GM21717 (cell line): ENCODE measurements at regions not wholly inside any gene's neighbourhood (a gene's known extent, or its start where the extent isn't known, plus 50 kb on each side); places are given as distances from the start of the nearest gene placed in this dataset.
A peak's percentile ranks its signal among the peaks of the same experiment; 100 is the strongest.

Source experiments
- ATAC-seq: cut with Tn5 transposase; IDR thresholded peaks from one replicate; pipeline ENCODE4 v1.9.1; 2021; ENCODE audit warnings: mild to moderate bottlenecking, moderate library complexity; ENCODE audit not compliant: unreplicated experiment

DNA sequence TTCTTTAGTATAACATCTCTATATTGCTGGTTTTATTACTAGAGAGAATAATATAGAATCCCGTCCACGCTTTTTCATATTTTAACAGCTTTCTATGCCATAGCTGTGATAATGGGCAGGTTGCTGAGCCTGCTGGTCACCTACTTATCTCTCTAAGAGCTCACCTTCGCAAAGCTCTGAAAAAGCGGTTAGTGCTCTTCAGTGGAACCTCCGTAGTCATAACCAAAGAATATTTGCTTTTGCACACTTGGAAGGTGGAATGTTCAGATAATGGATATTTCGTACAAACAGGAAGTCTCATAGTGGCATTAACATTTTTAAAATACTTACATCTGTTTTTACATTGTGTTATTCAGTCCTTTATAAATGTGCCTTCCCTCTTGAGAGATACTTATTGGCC lies 388.9 kb upstream of the ANO3 start:
- ATAC-seq, result no peak

DNA sequence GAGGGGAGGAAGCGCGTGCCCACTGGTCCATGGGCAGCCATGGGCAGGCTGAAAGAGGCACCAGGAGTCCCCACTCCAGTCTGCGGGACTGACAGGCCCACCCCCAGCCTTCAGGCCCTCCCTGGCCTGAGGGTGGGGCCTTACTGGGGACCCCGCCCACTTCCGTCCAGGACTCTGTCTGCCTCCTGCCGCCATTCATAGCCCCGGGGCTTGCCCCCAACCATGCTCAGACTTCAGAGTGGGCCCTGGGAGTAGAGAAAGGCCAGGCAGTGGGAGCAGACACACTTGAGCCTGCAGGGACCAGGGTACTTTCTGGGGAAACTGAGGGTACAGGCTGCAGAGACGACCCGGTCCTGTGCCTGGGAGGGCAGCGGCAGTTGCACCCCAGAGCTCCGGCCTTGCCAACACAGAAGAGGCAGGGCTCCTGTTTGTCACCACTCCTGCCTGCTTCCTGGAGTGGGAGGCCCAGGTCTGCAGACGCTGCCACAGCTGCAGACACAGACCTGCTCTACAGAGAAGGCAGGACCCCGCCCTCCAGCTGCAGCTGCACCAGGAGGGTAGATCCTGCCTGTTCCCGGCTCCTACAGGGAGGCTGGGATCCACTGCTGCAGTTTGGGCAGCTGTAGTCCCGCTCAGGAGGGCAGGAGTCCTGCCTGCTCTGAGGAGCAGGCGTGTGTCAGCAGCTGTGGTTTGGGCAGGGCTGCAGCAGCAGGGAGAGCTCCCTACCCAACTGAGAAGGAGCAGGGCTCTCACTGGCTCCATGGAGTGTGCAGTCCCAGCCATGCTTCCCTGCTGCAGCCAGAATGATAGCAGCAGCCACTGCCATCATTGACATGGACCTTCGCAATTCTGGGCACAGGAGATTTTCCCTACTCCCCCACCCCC lies 387.9 kb upstream of the ANO3 start:
- ATAC-seq, result no peak

DNA sequence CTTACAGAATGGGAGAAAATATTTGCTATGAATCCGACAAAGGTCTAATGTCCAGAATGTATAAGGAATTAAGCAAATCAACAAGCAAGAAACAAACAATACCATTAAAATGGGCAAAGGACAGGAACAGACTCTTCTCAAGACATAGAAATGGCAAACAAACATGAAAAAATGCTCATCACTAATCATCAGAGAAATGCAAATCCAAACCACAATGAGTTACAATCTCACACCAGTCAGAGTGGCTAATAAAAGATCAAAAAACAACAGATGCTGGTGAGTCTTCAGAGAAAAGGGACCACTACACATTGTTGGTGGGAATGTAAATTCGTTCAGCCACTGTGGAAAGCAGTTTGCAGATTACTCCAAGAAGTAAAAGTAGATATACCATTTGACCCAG lies 382.0 kb upstream of the ANO3 start:
- peak; percentile 49 for ATAC-seq

DNA sequence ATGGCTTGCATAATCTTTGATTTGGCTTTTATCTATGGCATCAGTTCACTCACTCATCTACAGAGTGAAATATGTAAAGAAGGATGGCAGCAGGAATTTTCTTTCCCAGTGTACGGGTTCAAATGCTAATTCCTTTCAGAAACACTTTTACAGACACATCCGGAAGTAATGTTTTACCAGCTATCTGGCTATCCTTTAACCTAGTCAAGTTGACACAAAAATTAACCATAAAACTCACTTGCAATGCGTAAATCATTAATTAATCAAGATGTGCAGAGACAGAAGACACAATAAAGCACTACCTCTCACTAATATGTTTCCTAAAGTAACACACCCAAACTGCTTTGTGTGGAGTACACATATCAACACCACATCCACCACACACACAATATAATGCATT lies 378.9 kb upstream of the ANO3 start:
- ATAC-seq, result no peak

DNA sequence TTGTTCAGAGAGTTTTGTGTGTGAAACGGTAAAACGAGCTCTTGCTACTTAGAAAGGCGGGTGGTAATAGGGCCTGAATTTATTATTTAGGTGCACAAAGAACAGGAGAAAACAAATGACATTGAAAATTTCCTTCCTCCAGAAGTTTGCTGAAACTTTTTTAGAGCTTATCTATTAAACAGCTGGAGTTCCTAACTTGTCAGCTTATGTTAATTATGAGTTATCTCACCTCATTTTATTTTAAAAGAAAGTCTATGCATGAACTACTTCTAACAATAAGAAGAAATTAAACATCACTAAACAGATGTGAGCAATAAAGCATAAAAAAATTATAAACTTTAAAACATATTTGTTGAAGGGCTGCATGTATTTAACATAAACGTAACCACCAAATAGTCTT lies 373.9 kb upstream of the ANO3 start:
- ATAC-seq, result no peak

DNA sequence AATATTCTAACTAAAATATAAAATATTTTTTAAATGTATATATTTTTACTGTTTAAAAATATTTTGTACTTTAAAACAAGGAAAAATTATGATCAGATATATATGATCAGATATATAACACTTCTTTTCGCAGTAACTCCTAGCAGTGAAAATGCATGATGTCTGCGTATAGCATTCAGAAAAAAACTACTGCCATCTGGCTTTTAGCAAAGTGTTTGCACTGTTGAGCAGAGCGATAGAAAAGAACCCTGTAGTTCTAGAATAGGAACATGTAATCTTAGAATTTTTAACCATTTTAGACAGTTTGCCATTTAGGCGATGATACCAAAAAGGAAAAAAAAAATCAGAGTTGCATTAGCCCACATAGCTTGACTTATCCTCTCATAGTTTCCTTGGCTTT lies 370.4 kb upstream of the ANO3 start:
- no peak for ATAC-seq

DNA sequence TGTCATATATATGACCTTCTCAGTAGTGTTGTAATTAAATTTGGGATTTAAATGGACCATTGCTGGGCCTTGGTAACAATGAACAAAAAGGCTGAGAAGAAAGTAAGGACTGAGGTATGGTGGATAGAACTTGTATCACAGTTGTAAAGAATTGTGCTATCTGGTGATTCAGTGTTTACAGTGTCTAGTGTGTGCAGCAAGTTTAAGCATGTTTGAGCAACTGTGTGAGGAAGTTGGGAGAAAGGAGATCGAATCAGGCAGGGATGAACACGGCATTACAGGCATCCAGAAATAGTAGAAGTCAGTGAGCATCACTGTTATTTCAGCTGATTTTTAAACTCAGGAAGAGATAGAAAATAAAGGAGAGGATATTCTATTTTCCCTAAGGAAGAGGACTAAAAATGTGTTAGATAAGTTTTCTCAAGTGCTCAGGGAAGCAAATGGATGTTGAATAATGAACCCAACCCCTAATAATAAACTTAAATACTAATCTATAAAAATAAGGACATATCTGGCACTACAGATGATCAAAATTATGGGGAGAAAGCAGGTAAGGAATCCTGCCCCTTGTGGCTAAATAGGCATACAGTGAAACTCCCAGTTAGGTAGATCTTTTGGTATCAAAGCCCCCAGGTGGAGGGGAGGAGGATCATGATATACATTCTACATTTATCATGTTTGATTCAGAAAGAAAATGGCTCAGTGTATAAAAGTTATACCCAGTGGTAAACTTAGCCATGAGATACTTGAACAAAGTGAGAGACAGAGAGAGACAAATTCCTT lies 361.0 kb upstream of the ANO3 start:
- ATAC-seq, result no peak

DNA sequence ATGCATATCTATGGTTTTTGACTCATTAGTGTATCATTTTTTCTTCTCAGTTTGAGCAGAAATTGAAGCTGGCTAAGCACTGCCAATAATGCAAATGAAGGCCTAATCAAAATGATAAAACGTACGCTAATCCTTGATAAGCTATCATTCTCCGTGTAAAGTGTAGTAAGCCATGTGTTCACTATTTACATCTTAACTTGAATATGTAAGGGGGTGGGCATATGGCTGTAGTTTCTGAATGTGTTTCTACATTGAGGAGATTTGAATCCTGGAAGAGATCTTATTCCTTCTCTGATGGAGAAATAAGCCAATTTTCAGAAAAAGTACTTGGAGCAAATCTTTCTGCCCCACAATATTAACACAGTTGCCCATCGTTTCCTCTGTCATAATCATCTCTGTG lies 351.8 kb upstream of the ANO3 start:
- no peak for ATAC-seq

DNA sequence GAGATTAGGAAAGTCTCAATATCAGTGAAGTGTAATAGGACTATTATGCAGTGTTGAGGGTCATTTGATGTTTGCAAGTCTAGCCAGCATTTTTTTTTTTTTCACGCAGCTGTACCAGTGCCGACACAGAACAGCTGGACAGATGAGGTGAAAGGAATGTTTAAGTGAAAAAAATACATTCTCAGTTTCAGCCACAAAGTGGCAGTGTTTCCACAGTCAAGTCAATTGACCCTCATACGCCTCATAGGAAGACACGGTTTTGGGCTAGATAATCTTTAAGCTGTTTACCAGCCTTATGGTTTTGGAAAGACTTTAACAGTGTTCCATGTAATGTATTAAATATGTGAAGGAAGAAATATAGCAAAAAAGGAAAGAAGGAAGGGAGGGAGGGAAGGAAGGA lies 349.9 kb upstream of the ANO3 start:
- ATAC-seq, result peak; percentile 97

DNA sequence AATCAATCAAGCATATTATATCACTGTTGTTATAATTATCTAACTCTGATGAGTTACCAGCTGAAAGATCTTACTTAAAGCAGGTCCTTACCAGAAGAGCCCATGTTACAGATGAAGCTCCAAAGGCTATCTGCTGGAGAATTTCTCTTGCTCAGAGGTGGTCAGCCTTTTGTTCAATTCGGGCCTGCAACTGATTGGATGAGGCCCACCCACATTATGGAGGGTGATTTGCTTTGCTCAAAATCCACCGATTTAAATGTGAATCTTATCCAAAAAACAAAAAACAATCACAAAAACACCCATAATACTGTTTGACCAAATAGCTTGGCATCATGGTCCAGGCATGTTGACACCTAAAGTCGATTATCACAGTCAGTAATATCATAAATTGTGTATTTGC lies 348.6 kb upstream of the ANO3 start:
- no peak for ATAC-seq

DNA sequence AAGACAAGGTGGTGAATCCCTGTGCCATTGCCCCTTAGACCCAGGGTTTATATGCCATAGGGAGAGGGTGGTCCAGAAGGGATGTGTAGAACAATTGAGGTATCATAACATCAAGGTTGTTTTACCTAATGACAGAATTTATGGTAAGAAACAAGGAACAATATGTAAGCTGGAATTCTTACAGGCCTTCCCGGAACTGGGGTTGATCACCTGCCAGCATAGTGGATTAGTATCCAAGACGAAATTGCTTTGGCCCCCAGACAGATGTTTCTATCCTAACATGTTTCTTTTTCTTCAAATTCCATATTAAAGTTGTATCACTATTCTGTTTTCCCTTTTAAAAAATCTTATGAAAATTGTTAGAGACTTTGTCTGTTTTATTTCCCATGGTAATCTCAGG lies 343.8 kb upstream of the ANO3 start:
- ATAC-seq, result no peak

DNA sequence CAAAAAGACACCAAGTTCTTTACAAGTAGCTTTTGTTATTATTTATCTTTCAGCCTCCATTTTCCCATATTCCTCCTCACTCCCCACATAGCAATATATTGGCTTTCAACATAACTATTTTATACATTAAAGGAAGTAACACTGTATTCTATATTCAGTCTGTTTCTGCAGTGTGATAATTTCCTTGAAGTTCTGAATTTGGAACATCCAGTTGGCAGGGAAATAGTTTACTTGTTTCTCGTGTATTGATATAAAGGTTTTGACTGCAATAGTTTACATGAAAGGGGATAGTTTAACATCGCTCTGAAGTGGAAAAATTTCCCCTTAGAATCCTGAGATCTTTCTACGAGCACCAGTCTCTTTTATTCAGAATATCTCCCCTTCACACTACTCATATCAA lies 341.5 kb upstream of the ANO3 start:
- no peak for ATAC-seq

DNA sequence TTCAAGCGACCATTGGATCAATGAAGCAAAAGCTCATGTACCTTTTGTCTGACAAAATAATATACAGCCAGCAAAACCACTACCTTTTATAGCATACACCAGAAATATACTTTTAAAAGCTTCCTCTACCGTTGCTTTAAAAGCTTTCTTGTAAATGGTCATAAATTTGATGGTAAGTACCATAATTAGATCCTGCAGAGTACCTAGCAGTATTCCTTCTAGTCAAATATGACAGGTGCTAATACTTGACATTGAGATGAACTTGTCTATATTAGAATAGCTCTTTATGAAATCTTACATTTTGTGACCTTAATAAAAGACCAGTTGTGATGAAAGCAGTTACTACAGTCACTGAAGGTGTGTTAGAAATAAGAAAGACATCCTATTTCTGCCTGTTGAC lies 340.5 kb upstream of the ANO3 start:
- no peak for ATAC-seq

DNA sequence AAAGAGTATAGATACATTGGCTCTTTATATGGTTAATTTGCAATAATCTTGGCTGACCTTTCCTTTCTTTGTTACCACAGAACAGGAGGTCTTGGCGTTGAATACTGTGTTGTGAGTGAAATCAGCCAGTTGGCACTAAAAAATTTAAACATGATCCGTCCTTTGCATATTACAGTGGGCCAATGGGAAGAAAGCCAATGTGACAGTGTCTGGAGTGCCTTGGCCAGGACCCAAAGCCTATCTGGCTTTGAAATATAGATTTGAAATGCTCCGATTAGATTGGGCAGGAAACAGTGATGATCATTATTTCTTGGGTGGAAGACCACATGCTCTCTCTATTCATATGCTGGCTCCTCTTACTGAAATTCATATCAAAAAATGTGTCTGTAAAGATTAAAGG lies 339.6 kb upstream of the ANO3 start:
- no peak for ATAC-seq

DNA sequence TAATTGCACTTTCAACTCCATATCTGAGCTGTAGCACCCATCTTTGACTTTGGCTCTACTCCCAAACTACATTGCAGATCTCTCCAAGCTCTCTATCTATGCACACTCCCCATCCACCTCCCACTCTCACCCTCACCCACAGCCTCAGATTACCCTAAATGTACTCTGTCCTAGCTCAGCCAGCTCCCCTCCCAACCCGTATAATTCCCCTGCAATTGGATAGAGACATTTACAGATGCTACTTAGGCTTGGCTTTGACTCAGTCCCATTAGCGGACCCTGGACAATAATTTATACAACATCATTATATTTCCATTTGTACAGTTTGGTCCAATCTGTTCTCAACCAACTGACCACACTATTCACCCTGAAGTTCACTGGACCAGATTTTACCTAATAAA lies 338.9 kb upstream of the ANO3 start:
- no peak for ATAC-seq

DNA sequence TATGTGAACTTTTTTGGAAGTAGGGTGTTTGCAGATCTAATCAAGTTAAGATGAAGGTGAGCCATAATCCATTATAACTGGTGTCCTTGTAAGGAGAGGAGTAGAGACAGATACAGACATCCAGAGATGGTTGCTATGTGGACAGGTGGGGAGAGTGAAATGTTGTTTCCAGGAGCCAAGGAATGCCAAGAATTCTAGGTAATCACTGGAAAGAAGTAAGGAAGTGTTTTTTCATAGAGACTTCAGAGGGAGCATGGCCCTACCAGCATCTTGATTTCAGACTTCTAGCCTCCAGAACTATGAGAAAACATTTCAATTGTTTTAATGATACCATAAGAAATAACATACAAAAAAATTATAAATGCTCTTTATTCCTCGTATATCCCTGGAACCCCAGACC lies 320.5 kb upstream of the ANO3 start:
- no peak for ATAC-seq

DNA sequence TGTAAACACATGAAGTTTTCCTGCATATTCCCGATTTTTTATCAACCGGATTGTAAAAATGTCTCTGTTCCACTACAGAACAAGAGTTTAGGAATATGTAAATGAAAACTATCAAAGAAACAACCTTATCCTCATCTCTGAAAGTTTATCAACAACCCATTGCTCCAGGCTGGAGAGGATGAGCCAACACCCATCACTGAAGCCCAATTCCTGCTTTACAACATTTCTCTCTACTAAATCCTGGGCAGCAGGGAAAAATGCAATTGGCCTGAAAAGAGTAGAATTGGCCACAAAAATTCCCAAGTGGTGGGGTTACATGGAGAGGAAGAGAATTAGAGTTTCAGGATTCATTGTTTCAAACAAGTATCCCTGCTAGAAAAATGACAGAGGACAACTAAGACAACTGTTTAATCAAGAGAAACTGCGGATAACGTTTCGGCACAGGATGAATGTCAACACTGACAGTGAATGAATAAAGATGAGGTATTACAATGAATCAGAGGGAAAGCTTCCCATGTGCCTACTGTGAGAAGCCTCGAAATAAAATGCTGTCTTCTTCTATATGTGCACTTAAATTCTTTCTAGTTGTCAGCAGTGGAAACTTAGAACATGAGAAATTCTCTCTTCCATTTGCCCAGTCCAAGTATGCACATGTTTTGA lies 317.3 kb upstream of the ANO3 start:
- no peak for ATAC-seq

DNA sequence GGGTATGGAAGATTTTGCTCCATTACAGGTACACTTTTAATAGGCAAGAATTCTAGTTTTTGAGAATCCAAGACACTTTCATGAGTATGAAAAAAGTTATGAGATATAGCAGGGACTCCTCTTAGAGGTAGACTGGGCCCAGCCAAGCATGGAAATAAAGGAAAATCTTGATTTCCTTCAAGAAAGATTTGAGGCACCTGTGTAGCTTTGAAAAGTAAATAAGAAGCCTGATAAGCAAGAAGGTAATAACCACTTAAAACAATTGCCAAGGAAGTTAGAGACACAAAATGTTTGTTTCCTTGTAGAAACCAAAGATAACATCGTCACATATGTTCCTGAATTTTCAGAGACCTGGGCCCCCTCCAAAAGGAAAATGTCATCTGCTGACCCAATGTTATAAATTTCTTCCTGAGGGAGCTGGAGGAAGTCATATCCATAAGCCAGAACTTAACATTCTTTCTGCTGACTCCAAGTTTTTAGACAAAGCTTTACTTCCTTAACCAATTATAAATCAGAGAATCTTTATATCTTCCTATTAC lies 314.5 kb upstream of the ANO3 start:
- ATAC-seq, result no peak

DNA sequence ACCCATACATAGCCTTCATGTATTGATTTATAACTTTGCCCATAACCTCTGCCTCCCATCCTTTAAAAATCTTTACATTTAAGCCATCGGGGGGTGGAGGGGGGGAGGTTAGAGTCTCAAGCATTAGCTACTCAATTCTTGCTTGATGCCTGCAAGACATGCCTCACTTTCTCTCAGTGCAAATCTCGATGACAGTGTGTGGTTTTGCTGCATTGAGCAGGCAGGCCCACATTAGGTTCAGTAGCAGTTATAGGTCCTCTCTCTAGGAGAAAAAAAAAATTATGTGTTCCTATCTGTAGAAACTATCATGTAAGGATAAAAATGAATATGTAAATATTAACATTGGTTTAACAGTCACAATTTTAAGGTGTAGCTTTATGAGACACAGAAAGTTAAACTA lies 314.0 kb upstream of the ANO3 start:
- ATAC-seq, result no peak

DNA sequence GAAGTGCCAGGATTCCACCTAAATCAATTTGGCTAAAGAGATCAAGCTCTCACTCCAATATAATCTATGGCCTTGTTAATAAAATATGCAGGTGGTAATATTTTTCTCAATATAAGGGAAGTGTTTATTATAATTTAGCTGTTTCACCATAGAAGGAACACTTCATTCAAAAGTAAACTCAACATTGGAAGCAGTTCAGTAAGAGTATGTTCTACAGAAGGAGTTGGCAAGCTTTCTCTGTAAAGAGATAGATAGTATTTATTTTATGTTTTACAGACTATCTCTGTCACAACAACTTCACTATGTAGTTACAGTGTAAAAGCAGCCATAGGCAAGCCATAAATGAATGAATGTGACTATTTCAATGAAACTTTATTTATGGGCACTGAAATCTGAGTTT lies 313.6 kb upstream of the ANO3 start:
- no peak for ATAC-seq

DNA sequence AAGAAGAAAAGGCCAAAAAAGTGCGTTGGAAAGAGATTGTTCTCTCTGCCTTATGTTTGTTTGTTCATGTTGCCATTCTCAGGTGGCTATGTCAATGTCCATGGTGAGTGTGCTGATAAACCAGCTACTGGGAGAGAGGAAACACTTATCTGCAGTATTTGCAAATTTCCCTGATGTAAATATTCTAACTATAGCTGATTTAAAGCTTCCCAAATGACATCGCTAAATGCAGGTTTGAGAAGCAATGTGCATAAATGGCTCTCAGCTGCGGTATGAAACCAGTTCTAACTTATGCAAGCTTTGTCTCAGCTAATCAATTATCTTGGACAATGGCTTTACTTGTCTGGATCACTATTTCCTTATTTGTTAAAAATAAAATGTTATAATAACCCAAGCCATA lies 312.5 kb upstream of the ANO3 start:
- ATAC-seq, result no peak

DNA sequence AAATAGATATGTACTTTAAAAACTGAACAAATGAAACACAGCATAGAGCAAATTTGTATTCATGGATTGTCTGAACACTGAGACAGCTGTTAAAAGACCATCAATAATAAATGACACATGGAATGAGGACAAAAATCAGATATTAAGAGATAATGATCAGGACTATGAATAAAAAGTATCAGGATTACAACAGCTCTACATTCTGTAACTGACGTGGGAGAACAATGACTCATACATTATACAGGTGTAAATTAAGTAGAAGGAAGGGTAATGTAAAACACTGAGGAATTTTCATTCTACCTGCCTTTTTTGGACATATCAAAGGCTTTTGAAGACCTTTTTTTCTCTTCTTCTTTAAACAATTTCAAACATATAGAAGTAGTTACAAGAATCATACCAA lies 310.9 kb upstream of the ANO3 start:
- no peak for ATAC-seq
